K562 (cell line): ENCODE measurements at regions not wholly inside any gene's neighbourhood (a gene's known extent, or its start where the extent isn't known, plus 50 kb on each side); places are given as distances from the start of the nearest gene placed in this dataset.

ENCODE experiments used
- ATAC-seq: fragments of 200-7000 bp; cut with Tn5 transposase; 3 replicates; pipeline ENCODE4 v1.9.1; 2020; ENCODE audit warnings: moderate library complexity
- BruUV-seq: library from RNA; stranded (reverse); fragments of 400-500 nt; replicated peaks from 2 replicates; lab custom pipeline; 2021; lab: Mats Ljungman, UMichigan
- CTCF ChIA-PET: fragments of 300-600 bp; formaldehyde crosslinking; extraction: SDS; loops from one replicate; lab custom pipeline; 2021; ENCODE audit warnings: low intra/inter-chr PET ratio; lab: Yijun Ruan, JAX
- POLR2A ChIA-PET: fragments of 300-600, 350-650 bp; sonication (Branson Sonifier 250); formaldehyde crosslinking; extraction: SDS; loops from one replicate; lab custom pipeline; 2021; ENCODE audit warnings: antibody characterized with exemption, inconsistent platforms; lab: Yijun Ruan, JAX
- DNase-seq, 4 experiments: peaks; one replicate each; pipeline versions ENCODE4 v3.0.0 to v3.0.0-alpha.2; 2011 to 2018; ENCODE audit warnings: low spot score in 3 of 4, mixed read lengths in 3 of 4; ENCODE audit errors: extremely low read depth in 1 of 4
- FAIRE-seq: peaks from 2 replicates; lab custom pipeline; 2011; peaks lifted over from hg19 to GRCh38; lab: Jason Lieb, UNC
- H2AFZ ChIP-seq: 2 replicates; pipeline ENCODE4 v1.6.0; 2011; ENCODE audit warnings: low read depth, low read length, control low read depth, inconsistent platforms
- H3K27ac ChIP-seq: fragments of 200-600 bp; 3 replicates; pipeline ENCODE4 v1.8.0; 2011; ENCODE audit warnings: low read depth, mild to moderate bottlenecking, control low read depth, inconsistent platforms, low read length, moderate library complexity, mixed read lengths; ENCODE audit errors: extremely low read depth
- H3K27me3 ChIP-seq, 2 experiments: fragments of 300-600 bp in 1 of 2; 2 replicates in 1 of 2; 3 replicates in 1 of 2; pipeline versions ENCODE4 v1.6.0 to v1.8.0; 2011; ENCODE audit warnings: inconsistent platforms in 2 of 2, low read length in 2 of 2, mild to moderate bottlenecking in 1 of 2, mixed read lengths in 1 of 2, moderate library complexity in 1 of 2; ENCODE audit not compliant: control insufficient read depth in 2 of 2, insufficient read depth in 2 of 2
- H3K36me3 ChIP-seq: fragments of 300-600 bp; 3 replicates; pipeline ENCODE4 v1.8.0; 2011; ENCODE audit warnings: mild to moderate bottlenecking, low read length, inconsistent platforms; ENCODE audit not compliant: control insufficient read depth, insufficient read depth
- H3K4me1 ChIP-seq, 2 experiments: fragments of 200-600 bp in 1 of 2; replicated peaks in 1 of 2; 2 replicates in 1 of 2; 3 replicates in 1 of 2; pipeline versions ENCODE4 v1.5.1 to v1.8.0; 2011; ENCODE audit warnings: inconsistent platforms in 2 of 2, low read length in 2 of 2, mild to moderate bottlenecking in 1 of 2, mixed read lengths in 1 of 2, moderate library complexity in 1 of 2; ENCODE audit not compliant: control insufficient read depth in 2 of 2, insufficient read depth in 2 of 2
- H3K4me2 ChIP-seq: 2 replicates; pipeline ENCODE4 v1.6.1; 2011; ENCODE audit warnings: low read length, control low read depth, inconsistent platforms, mixed read lengths; ENCODE audit not compliant: insufficient read depth
- H3K4me3 ChIP-seq: fragments of 200-600 bp; sonication (generic), shearing (Covaris generic); 2 replicates; pipeline ENCODE4 v1.5.1; 2016; ENCODE audit warnings: control low read depth, inconsistent platforms
- H3K79me2 ChIP-seq: fragments of 200-600 bp; 3 replicates; pipeline ENCODE4 v1.8.0; 2011; ENCODE audit warnings: low read length, inconsistent platforms; ENCODE audit not compliant: control insufficient read depth, insufficient read depth
- H3K9ac ChIP-seq, 2 experiments: 2 replicates each; pipeline versions ENCODE4 v1.6.0 to v1.6.1; 2011; ENCODE audit warnings: low read depth in 2 of 2, low read length in 2 of 2, control low read depth in 1 of 2, inconsistent platforms in 1 of 2, mild to moderate bottlenecking in 1 of 2, mixed read lengths in 1 of 2; ENCODE audit not compliant: insufficient read depth in 1 of 2
- H3K9me1 ChIP-seq: one replicate; pipeline ENCODE4 v1.6.0; 2011; ENCODE audit warnings: inconsistent platforms, mild to moderate bottlenecking, low read length, moderate library complexity; ENCODE audit not compliant: control insufficient read depth, insufficient read depth
- H3K9me3 ChIP-seq: replicated peaks from 2 replicates; pipeline ENCODE4 v1.5.1; 2011; ENCODE audit warnings: low read depth, low read length, inconsistent platforms; ENCODE audit not compliant: control insufficient read depth, insufficient read depth
- H4K20me1 ChIP-seq: replicated peaks from 2 replicates; pipeline ENCODE4 v1.6.1; 2011; ENCODE audit warnings: low read length, inconsistent platforms, mixed read lengths; ENCODE audit not compliant: control insufficient read depth, insufficient read depth
- CHD1 ChIP-seq: fragments of 200-600 bp; sonication (generic); IDR thresholded peaks from one replicate; pipeline ENCODE4 v1.6.1; 2012; ENCODE audit warnings: mild to moderate bottlenecking, moderate library complexity, low read length, inconsistent platforms
- HBP1 ChIP-seq: fragments of 450-650 bp; formaldehyde crosslinking; IDR thresholded peaks from 2 replicates; pipeline ENCODE4 v1.4.0; 2022; ENCODE audit warnings: missing genetic modification characterization
- IRF2 ChIP-seq: sonication (generic); formaldehyde crosslinking; IDR thresholded peaks from 2 replicates; pipeline ENCODE4 v1.8.1; 2022; ENCODE audit warnings: mild to moderate bottlenecking, missing genetic modification reagents
- MIER1 ChIP-seq: fragments of 450-650 bp; IDR thresholded peaks from 2 replicates; pipeline ENCODE4 v1.6.1; 2016; ENCODE audit warnings: antibody characterized with exemption, mild to moderate bottlenecking, low read depth
- MTF1 ChIP-seq: fragments of 250-450 bp; sonication (Bioruptor Pico); IDR thresholded peaks from 2 replicates; pipeline ENCODE4 v1.9.0; 2021; ENCODE audit warnings: moderate library complexity, mild to moderate bottlenecking, inconsistent platforms, borderline replicate concordance
- MYBL2 ChIP-seq, 2 experiments: fragments of 450-650 bp in 1 of 2; sonication (generic) in 1 of 2; formaldehyde crosslinking in 1 of 2; IDR thresholded peaks; 2 replicates each; pipeline versions ENCODE4 v1.6.1 to v1.8.1; 2017 to 2022; ENCODE audit warnings: borderline replicate concordance in 1 of 2, inconsistent platforms in 1 of 2, low read depth in 1 of 2, mild to moderate bottlenecking in 1 of 2, missing genetic modification reagents in 1 of 2, moderate library complexity in 1 of 2
- SMC3 ChIP-seq: conservative IDR thresholded peaks from 2 replicates; pipeline ENCODE4 v1.6.1; 2011; ENCODE audit warnings: low read depth, low read length, improper control_type of control experiment; ENCODE audit not compliant: insufficient read depth
- TBP ChIP-seq: optimal IDR thresholded peaks from 2 replicates; pipeline ENCODE3; 2011; ENCODE audit warnings: low read depth, low read length, improper control_type of control experiment
- YBX1 ChIP-seq: fragments of 450-650 bp; IDR thresholded peaks from 2 replicates; pipeline ENCODE4 v1.7.1; 2016; ENCODE audit warnings: mild to moderate bottlenecking
- ZBTB17 ChIP-seq: fragments of 450-650 bp; formaldehyde crosslinking; IDR thresholded peaks from 2 replicates; pipeline ENCODE4 v1.4.0; 2020; ENCODE audit warnings: mild to moderate bottlenecking
- ZNF140 ChIP-seq: fragments of 250-450 bp; sonication (Bioruptor Pico); IDR thresholded peaks from 2 replicates; pipeline ENCODE4 v1.8.0; 2021; ENCODE audit warnings: moderate library complexity, mild to moderate bottlenecking, inconsistent platforms
- WGBS: fragments of 100-300 bp; shearing (Covaris generic); methylation state at CpG from one replicate; pipeline ENCODE4 v1.1.6; 2016; ENCODE audit warnings: low coverage, mixed read lengths; ENCODE audit not compliant: insufficient coverage; ENCODE audit errors: missing lambda C conversion rate; 5-methylcytosine and 5-hydroxymethylcytosine counted together
- in situ Hi-C: fragments of 300-500 bp; cut with MboI; formaldehyde crosslinking; loops from 4 replicates; pipeline ENCODE4 v1.15.0; 2018; ENCODE audit warnings: inconsistent platforms, mixed read lengths
- intact Hi-C: fragments of 100-400 bp; cut with micrococcal nuclease; formaldehyde crosslinking; loops from 2 replicates; pipeline ENCODE4 v1.14.2; 2022
- TF ChIP-seq, protein P1 (sequence below): fragments of 250-450 bp; sonication (Bioruptor Pico); IDR thresholded peaks from 2 replicates; pipeline ENCODE4 v1.8.0; 2021; ENCODE audit warnings: borderline replicate concordance, mild to moderate bottlenecking, moderate library complexity; ENCODE audit not compliant: poor library complexity, severe bottlenecking
- TF ChIP-seq, protein P2 (sequence below): fragments of 450-650 bp; IDR thresholded peaks from 2 replicates; pipeline ENCODE4 v1.6.1; 2017; ENCODE audit warnings: mild to moderate bottlenecking, moderate library complexity

DNA sequence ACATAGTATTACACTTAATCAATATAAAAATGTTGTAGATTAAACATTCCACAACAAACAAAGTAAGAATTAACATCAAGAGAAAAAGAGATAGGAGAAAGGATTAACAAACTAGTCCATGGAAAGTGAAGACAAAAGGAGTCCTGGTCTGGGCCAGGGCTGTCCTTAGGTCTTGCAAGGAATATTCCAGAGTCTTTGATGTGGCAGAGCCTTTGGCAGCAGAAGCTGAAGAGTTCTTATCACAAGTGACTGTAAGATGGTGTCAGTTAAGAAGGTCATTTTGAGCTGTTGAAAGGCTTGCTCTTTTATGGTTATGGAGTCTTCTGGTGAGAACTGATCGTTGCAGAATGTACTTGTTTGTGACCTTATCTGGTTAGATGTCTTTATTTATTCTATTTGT is 127.7 kb upstream of the LRRTM4 start:
- ATAC-seq (no peak), FAIRE-seq (no peak)
- CTCF ChIA-PET, result no interaction called here

More for the DNA sequence above, 127.7 kb upstream of the LRRTM4 start:
- H3K36me3 ChIP-seq, result no peaks in the 10 kb centered on the region
- H3K4me3 ChIP-seq, result no peak overlapping the region
- POLR2A ChIA-PET, result no interaction called here
- H3K4me2 ChIP-seq, result no peak overlapping the region
- no peaks in the 10 kb centered on the region for H3K79me2 ChIP-seq
- no peaks in the 10 kb centered on the region for H3K27me3 ChIP-seq
- H3K27ac ChIP-seq, result no peak overlapping the region
- H4K20me1 ChIP-seq, result no peaks in the 10 kb centered on the region
- 7% methylated on average over 1 of the region's 1 CpG for WGBS
- H2AFZ ChIP-seq, result no peak overlapping the region
- DNase-seq, result no peak
- H3K4me1 ChIP-seq, result no peaks in the 10 kb centered on the region
- in situ Hi-C loops (no loop called here), intact Hi-C loops (no loop called here)
- BruUV-seq, result no TSS peak
- H3K9me3 ChIP-seq, result 0 out of 2 replicates have a peak, but pooled peaks cover 1% of the 10 kb centered on the region
- TF ChIP-seq TBP, result no peak
- no peak for TF ChIP-seq MTF1 (CRISPR knock-in tag)
- TF ChIP-seq HBP1 (CRISPR knock-in tag), result no peak
- no peak for TF ChIP-seq CHD1
- TF ChIP-seq SMC3, result no peak
- TF ChIP-seq YBX1, result no peak
- TF ChIP-seq, protein P1, sequence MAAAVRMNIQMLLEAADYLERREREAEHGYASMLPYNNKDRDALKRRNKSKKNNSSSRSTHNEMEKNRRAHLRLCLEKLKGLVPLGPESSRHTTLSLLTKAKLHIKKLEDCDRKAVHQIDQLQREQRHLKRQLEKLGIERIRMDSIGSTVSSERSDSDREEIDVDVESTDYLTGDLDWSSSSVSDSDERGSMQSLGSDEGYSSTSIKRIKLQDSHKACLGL (CRISPR knock-in tag), result no peak
- no peak for TF ChIP-seq ZBTB17 (CRISPR knock-in tag)
- TF ChIP-seq MYBL2 (IDR thresholded peaks at IDR 0.05; ENCODE audit: low read depth), result no peak
- TF ChIP-seq MYBL2 (CRISPR knock-in tag; IDR thresholded peaks at IDR 0.05; ENCODE audit: borderline replicate concordance), result no peak
- TF ChIP-seq IRF2, result no peak
- TF ChIP-seq MIER1, result no peak
- TF ChIP-seq, protein P2, sequence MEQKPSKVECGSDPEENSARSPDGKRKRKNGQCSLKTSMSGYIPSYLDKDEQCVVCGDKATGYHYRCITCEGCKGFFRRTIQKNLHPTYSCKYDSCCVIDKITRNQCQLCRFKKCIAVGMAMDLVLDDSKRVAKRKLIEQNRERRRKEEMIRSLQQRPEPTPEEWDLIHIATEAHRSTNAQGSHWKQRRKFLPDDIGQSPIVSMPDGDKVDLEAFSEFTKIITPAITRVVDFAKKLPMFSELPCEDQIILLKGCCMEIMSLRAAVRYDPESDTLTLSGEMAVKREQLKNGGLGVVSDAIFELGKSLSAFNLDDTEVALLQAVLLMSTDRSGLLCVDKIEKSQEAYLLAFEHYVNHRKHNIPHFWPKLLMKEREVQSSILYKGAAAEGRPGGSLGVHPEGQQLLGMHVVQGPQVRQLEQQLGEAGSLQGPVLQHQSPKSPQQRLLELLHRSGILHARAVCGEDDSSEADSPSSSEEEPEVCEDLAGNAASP, result no peak
- no peak for TF ChIP-seq ZNF140 (CRISPR knock-in tag)
- H3K9ac ChIP-seq, result no peak overlapping the region
- no peaks in the 10 kb centered on the region for H3K9me1 ChIP-seq
